NCI-H748 (cell line): ENCODE measurements at regions not wholly inside any gene's neighbourhood (a gene's known extent, or its start where the extent isn't known, plus 50 kb on each side); places are given as distances from the start of the nearest gene placed in this dataset.
A peak's percentile ranks its signal among the peaks of the same experiment; 100 is the strongest.

Source experiments
- DNase-seq: peaks from one replicate; lab custom pipeline; 2025; ENCODE audit not compliant: unreplicated experiment; lab: John Stamatoyannopoulos, UW

GRCh38 chr20:60966766-60967165, 285.3 kb upstream of the CDH4 start:
- DNase-seq: no peak

GRCh38 chr20:60967431-60968316, 284.4 kb upstream of the CDH4 start:
- DNase-seq: peak; percentile 3

- no peak for DNase-seq
Observed at GRCh38 chr20:60968853-60969720, 283.0 kb upstream of the CDH4 start.

GRCh38 chr20:60970601-60971000, 281.5 kb upstream of the CDH4 start:
- no peak for DNase-seq

GRCh38 chr20:60974022-60974421, 278.0 kb upstream of the CDH4 start:
- no peak for DNase-seq

GRCh38 chr20:60974441-60974945, 277.6 kb upstream of the CDH4 start:
- no peak for DNase-seq

GRCh38 chr20:60976139-60976538, 275.9 kb upstream of the CDH4 start:
- no peak for DNase-seq

GRCh38 chr20:60976913-60977312, 275.1 kb upstream of the CDH4 start:
- no peak for DNase-seq

GRCh38 chr20:60977901-60978300, 274.2 kb upstream of the CDH4 start:
- no peak for DNase-seq

- peak; percentile 93 for DNase-seq
Observed at GRCh38 chr20:60984666-60985065, 267.4 kb upstream of the CDH4 start.

GRCh38 chr20:60986506-60987156, 265.4 kb upstream of the CDH4 start:
- no peak for DNase-seq

- no peak for DNase-seq
Observed at GRCh38 chr20:60990061-60990460, 262.0 kb upstream of the CDH4 start.

GRCh38 chr20:60990643-60991042, 261.4 kb upstream of the CDH4 start:
- peak; percentile 5 for DNase-seq

- DNase-seq: peak; percentile 14
Observed at GRCh38 chr20:60993433-60994044, 258.5 kb upstream of the CDH4 start.

GRCh38 chr20:60999250-60999649, 252.8 kb upstream of the CDH4 start:
- no peak for DNase-seq

GRCh38 chr20:61002090-61002489, 250.0 kb upstream of the CDH4 start:
- DNase-seq: no peak

- no peak for DNase-seq
Observed at GRCh38 chr20:61014491-61014890, 237.6 kb upstream of the CDH4 start.

- DNase-seq: no peak
Observed at GRCh38 chr20:61015602-61016001, 236.5 kb upstream of the CDH4 start.

GRCh38 chr20:61019322-61019721, 232.7 kb upstream of the CDH4 start:
- DNase-seq: no peak

GRCh38 chr20:61023612-61024011, 228.4 kb upstream of the CDH4 start:
- no peak for DNase-seq

- DNase-seq: no peak
Observed at GRCh38 chr20:61024390-61024789, 227.7 kb upstream of the CDH4 start.
